T-helper 17 cell (primary cell): ENCODE measurements at regions not wholly inside any gene's neighbourhood (a gene's known extent, or its start where the extent isn't known, plus 50 kb on each side); places are given as distances from the start of the nearest gene placed in this dataset.
"Not testable (repeated sequence)": the region's sequence is repeated elsewhere in the genome, so short reads cannot be mapped to it uniquely, and the experiment has no call there.

Experiments
- ATAC-seq: fragments of 150-1000 bp; cut with Tn5 transposase; 2 replicates; pipeline ENCODE4 v1.10.0; 2021; ENCODE audit warnings: mild to moderate bottlenecking, moderate library complexity
- DNase-seq, 3 donors: peaks; one replicate each; pipeline versions ENCODE4 v3.0.0 to v3.0.0-alpha.2; 2020 to 2021
- H3K9me3 ChIP-seq: one replicate; pipeline ENCODE4 v1.7.0; 2013; ENCODE audit warnings: low read length, mild to moderate bottlenecking; ENCODE audit not compliant: control insufficient read depth, poor library complexity, severe bottlenecking
- H3K27ac Mint-ChIP-seq: one replicate; pipeline ENCODE4 v1.8.0; 2022; ENCODE audit warnings: mild to moderate bottlenecking, moderate library complexity, mixed read lengths
- H3K27me3 Mint-ChIP-seq: one replicate; pipeline ENCODE4 v1.8.0; 2022; ENCODE audit warnings: mixed read lengths
- H3K36me3 Mint-ChIP-seq: one replicate; pipeline ENCODE4 v1.8.0; 2022; ENCODE audit warnings: low read depth, mixed read lengths
- H3K4me1 Mint-ChIP-seq: one replicate; pipeline ENCODE4 v1.8.0; 2022; ENCODE audit warnings: mild to moderate bottlenecking, mixed read lengths
- H3K4me3 Mint-ChIP-seq: one replicate; pipeline ENCODE4 v1.8.0; 2022; ENCODE audit warnings: mild to moderate bottlenecking, moderate library complexity, mixed read lengths

DNA sequence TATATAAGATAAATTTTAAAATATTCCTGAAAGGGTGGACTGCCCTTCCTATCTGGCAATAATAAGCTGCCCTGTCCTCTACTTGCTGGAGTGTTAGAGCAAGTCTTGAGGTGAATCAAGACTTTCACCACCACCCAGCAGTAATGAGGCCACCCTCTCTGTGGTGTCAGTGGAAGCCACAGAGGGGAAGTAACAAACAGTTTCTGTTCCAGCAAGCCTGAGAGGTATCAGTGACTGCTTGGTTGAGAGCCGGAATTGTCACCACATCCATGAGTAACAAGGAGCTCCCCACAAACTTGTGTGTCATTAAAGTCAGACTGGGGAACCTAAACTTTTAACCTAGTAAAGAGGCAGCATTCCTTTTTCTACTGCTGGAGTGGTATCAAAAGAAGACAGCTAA lies 532.7 kb upstream of the SPRY2 start:
- Mint-ChIP-seq H3K27me3 (no peaks in the 10 kb centered on the region), H3K4me3 (no peak overlapping the region), H3K27ac (no peak overlapping the region), H3K4me1 (no peaks in the 10 kb centered on the region), H3K36me3 (no peaks in the 10 kb centered on the region)
- ATAC-seq (no peak), DNase-seq (no peak)
- no peaks in the 10 kb centered on the region for H3K9me3 ChIP-seq

DNA sequence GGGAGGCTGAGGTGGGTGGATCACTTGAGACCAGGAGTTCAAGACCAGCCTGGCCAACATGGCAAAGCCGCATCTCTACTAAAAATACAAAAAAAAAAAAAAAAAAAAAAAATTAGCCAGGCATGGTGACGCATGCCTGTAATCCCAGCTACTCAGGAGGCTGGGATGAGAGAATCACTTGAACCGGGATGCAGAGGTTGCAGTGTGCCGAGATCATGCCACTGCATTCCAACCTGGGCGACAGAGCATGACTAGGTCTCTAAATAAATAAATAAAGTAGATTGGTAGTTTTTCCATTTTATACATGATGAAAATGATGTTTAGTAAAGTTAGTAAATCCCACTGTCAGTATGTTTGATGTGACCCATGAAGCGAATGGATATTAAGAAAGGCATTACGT lies 531.0 kb upstream of the SPRY2 start:
- not testable (repeated sequence) for H3K27ac Mint-ChIP-seq, H3K27me3 Mint-ChIP-seq, H3K9me3 ChIP-seq, H3K36me3 Mint-ChIP-seq, ATAC-seq, H3K4me3 Mint-ChIP-seq, H3K4me1 Mint-ChIP-seq, DNase-seq

DNA sequence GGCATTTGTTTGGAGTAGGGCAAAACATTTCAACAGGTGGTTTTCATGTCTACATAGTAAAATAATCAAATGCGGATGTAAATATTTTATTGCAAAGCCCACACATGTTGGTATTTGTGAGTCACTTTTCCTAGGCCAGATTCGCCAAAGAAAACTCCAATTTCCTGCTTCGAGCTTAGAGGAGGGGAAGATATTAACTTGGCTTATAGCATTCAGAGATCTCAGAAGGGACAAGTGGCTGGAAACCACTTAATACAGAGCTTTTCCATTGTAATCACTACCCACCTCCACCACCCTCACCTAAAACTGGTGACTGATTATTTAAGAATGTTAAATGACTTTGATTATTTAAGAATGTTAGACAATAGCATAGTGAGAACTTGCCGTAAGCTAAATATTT lies 530.6 kb upstream of the SPRY2 start:
- DNase-seq: no peak
- Mint-ChIP-seq H3K27ac (no peak overlapping the region), H3K4me3 (no peak overlapping the region), H3K27me3 (no peaks in the 10 kb centered on the region), H3K36me3 (no peaks in the 10 kb centered on the region), H3K4me1 (no peaks in the 10 kb centered on the region)
- ATAC-seq: no peak
- no peaks in the 10 kb centered on the region for H3K9me3 ChIP-seq

DNA sequence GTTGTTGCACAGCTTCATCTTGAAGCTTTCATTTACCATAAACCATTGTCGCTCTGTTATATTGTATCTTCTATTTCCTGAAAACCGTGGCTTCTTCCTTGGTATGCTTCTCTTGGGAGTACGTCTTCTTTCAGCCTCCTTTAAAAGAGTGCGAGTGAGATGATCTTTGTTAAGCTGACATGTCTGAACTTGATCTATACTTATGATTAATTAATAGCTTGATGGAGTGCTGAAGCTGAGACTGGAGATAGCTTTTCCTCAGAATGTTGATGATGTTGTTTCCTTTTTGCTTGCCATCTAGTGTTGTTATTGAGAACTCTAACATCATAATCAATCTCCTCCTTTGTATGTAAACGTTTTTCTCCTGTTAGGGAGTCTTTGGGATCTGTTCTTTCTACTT lies 529.3 kb upstream of the SPRY2 start:
- H3K27ac Mint-ChIP-seq: no peak overlapping the region
- H3K27me3 Mint-ChIP-seq: no peaks in the 10 kb centered on the region
- no peaks in the 10 kb centered on the region for H3K36me3 Mint-ChIP-seq
- DNase-seq (no peak), ATAC-seq (no peak)
- H3K4me3 Mint-ChIP-seq: no peak overlapping the region
- H3K4me1 Mint-ChIP-seq: no peaks in the 10 kb centered on the region
- H3K9me3 ChIP-seq: no peaks in the 10 kb centered on the region

DNA sequence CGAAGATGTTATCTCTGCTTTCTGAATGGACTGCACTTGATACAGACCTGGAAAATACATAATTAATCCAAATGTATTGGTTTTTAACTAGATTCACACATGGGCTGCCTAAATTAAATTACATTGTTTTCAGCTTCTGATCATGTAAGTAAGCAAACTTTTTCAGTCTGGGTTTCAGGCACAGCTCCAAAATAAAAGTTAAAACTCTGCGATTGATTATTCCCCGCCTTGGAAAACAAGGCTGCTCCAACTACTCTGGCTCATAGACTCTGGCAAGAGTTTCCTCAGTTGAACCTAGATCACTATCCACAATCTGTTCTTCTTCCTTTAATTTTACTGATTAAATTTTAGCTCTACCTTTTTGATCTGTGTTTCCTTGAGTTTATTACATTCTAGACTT lies 526.0 kb upstream of the SPRY2 start:
- no peak for ATAC-seq
- Mint-ChIP-seq H3K4me3 (no peak overlapping the region), H3K27me3 (no peaks in the 10 kb centered on the region), H3K27ac (no peak overlapping the region), H3K36me3 (no peaks in the 10 kb centered on the region), H3K4me1 (no peaks in the 10 kb centered on the region)
- no peak for DNase-seq
- H3K9me3 ChIP-seq: no peaks in the 10 kb centered on the region

DNA sequence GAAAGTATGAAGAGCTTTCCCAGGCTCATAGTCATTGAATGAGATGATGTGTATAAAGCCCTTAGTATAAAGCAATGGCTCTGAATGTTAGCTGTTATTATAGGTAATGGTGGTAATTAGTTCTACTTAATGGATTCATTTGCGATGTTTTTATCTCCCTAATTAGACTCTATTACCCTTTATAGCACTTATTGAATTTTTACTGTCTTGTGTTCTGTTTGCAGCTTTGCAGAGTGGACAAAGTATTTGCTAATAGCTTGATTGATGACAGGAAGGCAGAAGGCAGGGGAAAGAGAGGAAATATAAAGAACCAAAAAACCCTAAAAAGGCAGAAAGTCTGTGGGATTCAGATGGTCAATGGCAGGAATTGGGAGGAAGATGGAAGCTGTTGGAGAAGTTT lies 524.4 kb upstream of the SPRY2 start:
- no peaks in the 10 kb centered on the region for H3K4me1 Mint-ChIP-seq
- ATAC-seq (no peak), DNase-seq (no peak)
- H3K27me3 Mint-ChIP-seq: no peaks in the 10 kb centered on the region
- no peaks in the 10 kb centered on the region for H3K36me3 Mint-ChIP-seq
- no peak overlapping the region for H3K4me3 Mint-ChIP-seq
- H3K27ac Mint-ChIP-seq: no peak overlapping the region
- no peaks in the 10 kb centered on the region for H3K9me3 ChIP-seq

DNA sequence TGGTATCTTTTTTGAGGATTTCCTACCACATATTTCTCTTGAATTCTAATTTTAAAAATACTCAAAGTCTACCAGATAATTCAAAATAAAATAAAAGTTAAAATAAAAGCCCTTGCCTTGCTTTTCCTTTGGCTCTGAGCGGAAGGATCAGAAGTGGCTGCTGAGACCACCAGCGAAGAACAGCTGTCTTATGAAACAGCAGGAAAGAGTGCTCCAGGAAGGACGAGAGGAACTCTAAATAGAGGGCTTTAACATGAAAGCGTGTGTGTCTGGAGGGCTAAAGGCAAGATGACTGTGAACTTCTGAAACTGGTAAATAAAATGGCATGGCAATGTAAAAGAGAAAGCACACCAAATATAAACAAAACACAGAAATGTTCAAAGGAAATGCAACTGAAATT lies 521.5 kb upstream of the SPRY2 start:
- Mint-ChIP-seq H3K27ac (no peak overlapping the region), H3K36me3 (no peaks in the 10 kb centered on the region), H3K27me3 (no peaks in the 10 kb centered on the region), H3K4me3 (no peak overlapping the region), H3K4me1 (no peaks in the 10 kb centered on the region)
- no peak for ATAC-seq
- DNase-seq: no peak
- no peaks in the 10 kb centered on the region for H3K9me3 ChIP-seq

DNA sequence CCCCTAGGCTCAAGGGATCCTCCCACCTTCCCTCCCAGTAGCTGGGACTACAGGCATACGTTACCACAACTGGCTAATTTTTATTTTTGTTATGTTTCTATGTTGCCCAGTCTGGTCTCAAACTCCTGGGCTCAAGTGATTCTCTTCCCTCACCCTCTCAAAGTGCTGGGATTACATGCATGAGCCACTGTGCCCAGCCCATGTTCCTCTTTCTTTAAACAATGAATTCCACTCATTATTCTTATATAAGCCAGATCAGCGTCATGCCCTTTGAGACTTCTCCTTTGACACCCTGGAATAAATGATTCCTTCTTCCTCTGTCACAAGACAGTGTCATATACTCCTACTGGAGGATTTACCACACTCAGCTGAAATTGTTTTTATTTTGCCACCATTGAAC lies 519.9 kb upstream of the SPRY2 start:
- Mint-ChIP-seq H3K4me1 (no peaks in the 10 kb centered on the region), H3K36me3 (no peaks in the 10 kb centered on the region), H3K27me3 (no peaks in the 10 kb centered on the region), H3K4me3 (no peak overlapping the region), H3K27ac (no peak overlapping the region)
- no peaks in the 10 kb centered on the region for H3K9me3 ChIP-seq
- ATAC-seq (no peak), DNase-seq (no peak)

DNA sequence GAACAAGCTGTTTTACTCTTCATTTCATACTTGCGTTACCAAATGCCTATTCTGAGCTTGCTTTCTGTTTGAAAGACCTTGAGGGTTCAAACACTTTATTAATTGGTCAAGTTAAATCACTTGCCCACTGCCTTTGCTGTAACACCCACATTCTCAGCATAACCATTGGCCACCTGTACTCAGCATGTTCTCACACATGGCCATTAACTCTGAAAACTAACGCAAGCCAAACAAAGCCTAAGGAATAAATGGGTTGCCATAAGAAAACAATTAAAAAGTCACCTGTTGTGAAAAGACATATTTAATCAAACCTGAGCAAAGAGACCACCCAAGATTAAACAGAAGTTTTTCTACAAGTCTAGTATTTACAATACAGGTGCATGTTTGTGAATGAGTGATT lies 517.2 kb upstream of the SPRY2 start:
- Mint-ChIP-seq H3K27me3 (no peaks in the 10 kb centered on the region), H3K36me3 (no peaks in the 10 kb centered on the region), H3K4me1 (no peaks in the 10 kb centered on the region), H3K4me3 (no peak overlapping the region), H3K27ac (no peak overlapping the region)
- ATAC-seq (no peak), DNase-seq (no peak)
- no peaks in the 10 kb centered on the region for H3K9me3 ChIP-seq

DNA sequence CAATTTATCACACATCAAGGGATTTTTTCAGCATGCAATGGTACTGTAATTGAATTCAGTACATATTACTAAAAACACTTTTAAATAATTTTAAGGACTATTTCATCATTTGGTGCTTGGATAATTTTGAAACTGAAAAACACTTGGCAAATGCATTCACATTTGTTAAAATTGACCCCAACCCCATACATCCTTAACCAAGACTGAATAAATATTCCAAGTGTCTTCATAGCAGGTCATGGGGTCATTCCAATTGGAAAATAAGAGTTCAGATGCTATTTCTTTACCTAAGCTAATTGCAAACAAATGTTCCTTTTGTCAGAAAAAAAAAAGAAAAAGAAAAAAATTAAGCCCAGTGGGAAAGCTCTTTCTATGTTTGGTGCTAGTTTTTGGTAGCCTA lies 516.4 kb upstream of the SPRY2 start:
- ATAC-seq (no peak), DNase-seq (no peak)
- H3K9me3 ChIP-seq: no peaks in the 10 kb centered on the region
- no peaks in the 10 kb centered on the region for H3K27me3 Mint-ChIP-seq
- H3K4me3 Mint-ChIP-seq: no peak overlapping the region
- no peak overlapping the region for H3K27ac Mint-ChIP-seq
- H3K4me1 Mint-ChIP-seq: no peaks in the 10 kb centered on the region
- no peaks in the 10 kb centered on the region for H3K36me3 Mint-ChIP-seq

DNA sequence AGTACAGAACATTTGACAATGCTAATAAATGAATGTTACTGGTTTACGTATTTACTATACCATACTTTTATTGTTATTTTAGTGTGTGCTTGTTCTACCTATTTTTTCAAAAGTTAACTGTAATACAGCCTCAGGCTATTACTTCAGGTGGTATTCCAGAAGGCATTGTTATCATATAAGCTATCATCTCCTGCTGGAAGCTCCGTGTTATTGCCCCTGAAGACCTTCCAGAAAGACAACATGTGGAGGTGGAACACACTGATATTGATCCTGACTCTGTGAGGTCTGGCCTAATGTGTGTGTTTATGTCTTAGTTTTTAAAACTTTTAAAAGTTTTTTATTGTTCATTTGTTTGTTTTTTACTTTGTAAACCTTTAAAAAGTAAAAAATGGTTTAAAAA lies 509.8 kb upstream of the SPRY2 start:
- H3K4me1 Mint-ChIP-seq: no peaks in the 10 kb centered on the region
- no peaks in the 10 kb centered on the region for H3K9me3 ChIP-seq
- no peaks in the 10 kb centered on the region for H3K27me3 Mint-ChIP-seq
- ATAC-seq (no peak), DNase-seq (no peak)
- H3K27ac Mint-ChIP-seq: no peak overlapping the region
- no peak overlapping the region for H3K4me3 Mint-ChIP-seq
- H3K36me3 Mint-ChIP-seq: no peaks in the 10 kb centered on the region

DNA sequence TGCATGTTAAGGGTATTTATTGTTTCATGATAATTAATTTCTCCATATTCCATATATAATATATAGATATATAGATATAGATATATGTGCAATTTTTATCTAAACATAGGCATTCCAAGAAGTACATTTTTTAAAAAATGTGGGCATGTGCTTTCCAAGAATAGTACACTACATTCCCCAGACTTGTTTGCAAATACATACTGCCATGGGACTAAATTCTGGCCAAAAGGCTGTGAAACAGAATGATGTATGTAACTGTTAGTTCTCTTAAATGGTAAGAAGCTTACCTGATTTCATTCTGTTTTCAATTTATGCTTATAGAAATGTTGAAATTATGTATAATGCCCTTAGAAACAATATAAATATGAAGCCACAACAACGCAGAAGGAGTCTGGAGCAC lies 503.2 kb upstream of the SPRY2 start:
- no peaks in the 10 kb centered on the region for H3K9me3 ChIP-seq
- Mint-ChIP-seq H3K36me3 (no peaks in the 10 kb centered on the region), H3K4me1 (no peaks in the 10 kb centered on the region), H3K27ac (no peak overlapping the region), H3K27me3 (no peaks in the 10 kb centered on the region), H3K4me3 (no peak overlapping the region)
- DNase-seq (no peak), ATAC-seq (no peak)

DNA sequence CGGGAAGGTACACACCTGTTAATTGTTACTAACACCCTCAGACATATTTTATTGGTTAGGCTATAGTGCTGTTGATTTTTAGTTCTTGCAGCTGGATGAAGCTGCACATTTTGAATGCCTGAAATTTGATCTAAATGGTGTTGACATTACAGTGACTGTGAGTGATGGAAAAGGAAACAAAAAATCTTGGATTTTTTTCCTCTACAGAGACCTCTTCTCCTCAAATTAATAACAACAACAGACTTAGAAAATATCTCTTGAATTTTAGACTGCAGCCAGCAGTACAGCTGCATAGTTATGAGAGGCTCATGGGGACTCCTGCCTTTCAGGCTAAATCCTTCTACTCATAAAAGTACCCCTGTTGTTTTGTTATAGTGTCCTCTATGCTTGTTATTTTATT lies 500.5 kb upstream of the SPRY2 start:
- H3K27me3 Mint-ChIP-seq: no peaks in the 10 kb centered on the region
- no peak overlapping the region for H3K27ac Mint-ChIP-seq
- no peaks in the 10 kb centered on the region for H3K4me1 Mint-ChIP-seq
- DNase-seq (no peak), ATAC-seq (no peak)
- no peak overlapping the region for H3K4me3 Mint-ChIP-seq
- no peaks in the 10 kb centered on the region for H3K9me3 ChIP-seq
- no peaks in the 10 kb centered on the region for H3K36me3 Mint-ChIP-seq

DNA sequence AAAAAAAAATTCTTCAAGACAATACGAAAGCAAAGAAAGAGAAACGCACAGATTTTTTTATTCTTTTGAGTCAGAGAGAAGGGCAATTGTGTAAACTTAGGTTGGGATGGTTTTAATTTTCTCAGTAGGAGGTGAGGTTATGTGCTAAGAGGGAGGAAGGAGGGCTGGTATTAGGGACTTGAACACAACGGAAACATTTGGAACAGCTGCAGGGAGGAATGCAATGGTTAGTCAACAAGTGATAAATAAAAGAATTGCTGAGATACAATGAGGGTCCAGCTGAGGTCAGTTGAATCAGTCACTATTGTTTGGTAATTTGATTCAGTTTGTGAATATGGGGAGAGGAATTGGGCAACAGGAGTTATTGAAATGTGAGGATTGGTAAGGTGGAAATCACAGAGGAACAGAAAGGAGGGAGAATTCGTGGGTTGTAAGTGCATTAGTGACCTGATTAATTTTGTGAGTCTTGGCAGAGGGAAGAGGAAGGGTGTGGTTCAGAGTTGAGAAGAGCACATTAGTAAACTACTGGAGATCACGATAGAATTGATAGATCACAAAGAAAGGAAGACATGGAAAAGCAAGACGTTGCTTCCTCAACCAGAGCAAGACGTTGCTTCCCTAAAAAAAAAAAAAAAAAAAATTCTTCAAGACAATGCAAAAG lies 499.5 kb upstream of the SPRY2 start:
- Mint-ChIP-seq H3K27ac (no peak overlapping the region), H3K4me3 (no peak overlapping the region), H3K27me3 (no peaks in the 10 kb centered on the region), H3K4me1 (no peaks in the 10 kb centered on the region), H3K36me3 (no peaks in the 10 kb centered on the region)
- DNase-seq: no peak
- no peak for ATAC-seq
- no peaks in the 10 kb centered on the region for H3K9me3 ChIP-seq

DNA sequence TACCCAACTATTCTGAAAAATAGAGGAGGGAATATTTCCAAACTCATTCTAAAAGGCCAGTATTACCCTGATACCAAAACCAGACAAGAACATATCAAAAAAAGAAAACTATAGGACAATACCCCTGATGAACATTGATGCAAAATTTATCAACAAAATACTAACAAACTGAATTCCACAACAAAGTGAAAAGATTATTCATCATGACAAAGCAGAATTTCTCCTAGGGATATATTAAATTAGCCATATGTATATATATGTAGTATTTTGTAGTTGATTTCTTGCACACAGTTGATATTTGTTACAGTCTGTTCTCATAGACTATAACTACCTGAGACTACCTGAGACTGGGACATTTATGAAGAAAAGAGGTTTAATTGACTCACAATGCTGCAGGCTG lies 495.0 kb upstream of the SPRY2 start:
- Mint-ChIP-seq H3K27me3 (no peaks in the 10 kb centered on the region), H3K36me3 (no peaks in the 10 kb centered on the region), H3K27ac (no peak overlapping the region), H3K4me3 (no peak overlapping the region), H3K4me1 (no peaks in the 10 kb centered on the region)
- no peaks in the 10 kb centered on the region for H3K9me3 ChIP-seq
- DNase-seq: no peak
- ATAC-seq: no peak
